HG02642 (cell line): ENCODE measurements at regions not wholly inside any gene's neighbourhood (a gene's known extent, or its start where the extent isn't known, plus 50 kb on each side); places are given as distances from the start of the nearest gene placed in this dataset.
"Not testable (repeated sequence)": the region's sequence is repeated elsewhere in the genome, so short reads cannot be mapped to it uniquely, and the experiment has no call there.

Experiments used
- ATAC-seq: cut with Tn5 transposase; IDR thresholded peaks from one replicate; pipeline ENCODE4 v1.9.1; 2021; ENCODE audit warnings: mild to moderate bottlenecking; ENCODE audit not compliant: unreplicated experiment, poor library complexity

- no peak for ATAC-seq
Observed at GRCh38 chr1:221283532-221283931, 404.3 kb downstream of the HLX start.

- no peak for ATAC-seq
Observed at GRCh38 chr1:221284028-221284427, 404.8 kb downstream of the HLX start.

- not testable (repeated sequence) for ATAC-seq
Observed at GRCh38 chr1:221284991-221285390, 405.7 kb downstream of the HLX start.

GRCh38 chr1:221285458-221286210 is 406.4 kb downstream of the HLX start:
- not testable (repeated sequence) for ATAC-seq

GRCh38 chr1:221286399-221286798 is 407.2 kb downstream of the HLX start:
- ATAC-seq = no peak

- no peak for ATAC-seq
Observed at GRCh38 chr1:221289103-221289502, 409.9 kb downstream of the HLX start.

GRCh38 chr1:221290669-221291068 is 411.4 kb downstream of the HLX start:
- ATAC-seq = no peak

GRCh38 chr1:221291113-221291512 is 411.9 kb downstream of the HLX start:
- no peak for ATAC-seq

- ATAC-seq = no peak
Observed at GRCh38 chr1:221292652-221293051, 413.4 kb downstream of the HLX start.

- ATAC-seq = no peak
Observed at GRCh38 chr1:221294242-221294641, 415.0 kb downstream of the HLX start.

- ATAC-seq = no peak
Observed at GRCh38 chr1:221302357-221302756, 423.1 kb downstream of the HLX start.

GRCh38 chr1:221302810-221303209 is 423.6 kb downstream of the HLX start:
- no peak for ATAC-seq

GRCh38 chr1:221303623-221304022 is 424.4 kb downstream of the HLX start:
- no peak for ATAC-seq

GRCh38 chr1:221306239-221306638 is 427.0 kb downstream of the HLX start:
- no peak for ATAC-seq

GRCh38 chr1:221308534-221309511 is 429.6 kb downstream of the HLX start:
- no peak for ATAC-seq

- no peak for ATAC-seq
Observed at GRCh38 chr1:221309723-221310122, 430.5 kb downstream of the HLX start.

- ATAC-seq = no peak
Observed at GRCh38 chr1:221310180-221310579, 430.9 kb downstream of the HLX start.

GRCh38 chr1:221315330-221315729 is 426.6 kb downstream of the DUSP10 start:
- no peak for ATAC-seq

GRCh38 chr1:221316491-221317056 is 425.3 kb downstream of the DUSP10 start:
- ATAC-seq = no peak

- no peak for ATAC-seq
Observed at GRCh38 chr1:221317537-221317936, 424.4 kb downstream of the DUSP10 start.

GRCh38 chr1:221327954-221328353 is 413.9 kb downstream of the DUSP10 start:
- no peak for ATAC-seq
